NCI-H82 (cell line): ENCODE measurements at regions not wholly inside any gene's neighbourhood (a gene's known extent, or its start where the extent isn't known, plus 50 kb on each side); places are given as distances from the start of the nearest gene placed in this dataset.
"Not testable (repeated sequence)": the region's sequence is repeated elsewhere in the genome, so short reads cannot be mapped to it uniquely, and the experiment has no call there.

Source experiments
- DNase-seq: peaks from one replicate; lab custom pipeline; 2025; lab: John Stamatoyannopoulos, UW

- DNase-seq = peak; percentile 18
These were observed 688.4 kb downstream of the HTR1B start for GRCh38 chr6:76774781-76775384.

DNA sequence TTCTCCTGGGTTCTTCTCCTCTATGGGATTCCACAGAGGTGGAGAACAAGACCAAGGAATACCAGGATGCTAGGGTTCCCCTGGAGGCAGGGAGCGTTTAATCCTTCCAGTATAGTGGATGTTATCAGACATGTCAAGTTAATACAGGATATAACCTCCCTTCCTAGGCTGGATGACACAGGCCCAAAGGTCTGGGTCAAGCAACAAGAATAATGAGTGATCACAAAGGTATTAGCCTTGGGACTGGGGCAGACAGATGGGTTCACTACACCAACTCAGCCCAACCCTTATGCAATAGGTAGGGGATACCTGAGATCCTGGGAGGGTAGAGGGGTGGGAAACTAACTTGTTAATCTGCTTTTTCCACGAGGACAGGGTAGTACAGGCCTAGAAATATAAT is 690.3 kb downstream of the HTR1B start:
- DNase-seq = no peak

DNA sequence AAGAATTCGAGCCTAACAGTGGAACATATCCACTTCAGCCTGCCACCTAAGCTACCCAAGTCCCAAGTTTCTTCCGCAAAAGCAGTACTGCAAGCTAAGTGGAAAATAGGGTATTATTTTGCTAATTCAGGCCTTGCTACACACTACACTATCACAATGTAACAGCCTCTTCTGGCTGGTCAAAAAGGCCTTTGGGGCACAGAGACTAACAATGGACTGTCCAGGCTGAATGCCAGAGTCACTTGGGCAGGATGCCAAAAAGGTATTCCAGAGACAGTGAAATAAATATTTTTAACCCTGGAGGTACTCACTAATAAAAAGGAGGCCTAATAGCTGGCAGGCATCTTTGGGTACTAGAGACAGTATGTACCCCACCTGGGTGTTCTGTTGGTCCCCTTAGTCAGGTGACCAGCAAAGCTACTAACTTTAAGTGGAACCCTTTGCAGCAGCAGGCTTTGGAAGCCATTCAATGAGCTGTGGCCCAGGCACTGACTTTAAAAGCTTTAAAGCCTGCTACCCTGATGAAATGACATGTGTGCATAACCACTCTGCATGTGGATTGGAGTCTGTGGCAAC is 692.1 kb downstream of the HTR1B start:
- DNase-seq = no peak

DNA sequence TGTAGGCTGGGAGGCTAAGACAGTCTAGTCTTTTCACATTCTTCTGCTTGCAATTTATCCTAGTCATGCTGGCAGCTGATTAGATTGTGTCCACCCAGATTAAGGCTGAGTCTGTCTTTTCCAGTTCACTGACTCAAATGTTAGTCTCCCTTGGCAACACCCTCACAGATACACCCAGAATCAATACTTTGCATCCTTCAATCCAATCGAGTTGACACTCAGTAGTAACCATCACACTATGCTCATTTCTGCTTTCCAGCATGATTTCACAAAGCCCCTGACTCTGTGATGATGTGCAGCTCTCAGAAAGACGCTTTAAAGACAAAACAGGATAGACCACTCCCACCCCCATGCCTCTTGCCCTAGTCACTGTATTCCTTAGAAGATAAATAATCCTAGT is 693.0 kb downstream of the HTR1B start:
- no peak for DNase-seq

GRCh38 chr6:76768556-76768955 is 694.7 kb downstream of the HTR1B start:
- DNase-seq = no peak

GRCh38 chr6:76764057-76764456 is 691.6 kb upstream of the IMPG1 start:
- no peak for DNase-seq

DNA sequence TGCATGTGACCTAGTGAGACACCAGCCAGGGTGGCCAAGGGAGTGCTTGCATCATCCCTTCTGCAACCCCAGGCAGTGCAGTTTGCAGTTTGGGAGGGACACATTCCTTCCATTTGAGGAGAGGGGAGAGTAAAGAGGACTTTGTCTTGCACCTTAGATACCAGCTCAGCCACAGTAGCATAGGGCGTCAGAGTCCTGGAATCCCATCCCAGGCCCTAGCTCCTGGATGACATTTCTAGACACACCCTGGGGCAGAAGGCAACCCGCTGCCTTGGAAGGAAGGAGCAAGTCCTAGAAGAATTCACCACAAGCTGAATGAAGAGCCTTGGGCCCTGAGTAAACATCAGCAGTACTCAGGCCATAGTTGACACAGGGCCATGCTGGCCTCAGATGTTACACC is 680.4 kb upstream of the IMPG1 start:
- no peak for DNase-seq

DNA sequence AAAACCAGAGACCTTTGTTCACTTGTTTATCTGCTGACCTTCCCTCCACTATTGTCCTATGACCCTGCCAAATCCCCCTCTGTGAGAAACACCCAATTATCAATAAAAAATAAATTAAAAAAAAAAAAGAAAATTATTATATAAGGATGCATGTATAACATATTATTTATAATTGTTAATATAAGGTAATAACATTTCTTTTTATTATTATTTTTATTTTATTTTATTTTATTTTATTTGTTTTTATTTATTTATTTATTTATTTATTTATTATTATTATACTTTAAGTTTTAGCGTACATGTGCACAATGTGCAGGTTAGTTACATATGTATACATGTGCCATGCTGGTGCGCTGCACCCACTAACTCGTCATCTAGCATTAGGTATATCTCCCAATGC is 672.9 kb upstream of the IMPG1 start:
- DNase-seq = not testable (repeated sequence)

GRCh38 chr6:76744151-76744720 is 671.8 kb upstream of the IMPG1 start:
- DNase-seq = not testable (repeated sequence)

GRCh38 chr6:76742919-76743318 is 670.5 kb upstream of the IMPG1 start:
- DNase-seq = no peak

- no peak for DNase-seq
These were observed 647.0 kb upstream of the IMPG1 start for GRCh38 chr6:76719449-76719848.

DNA sequence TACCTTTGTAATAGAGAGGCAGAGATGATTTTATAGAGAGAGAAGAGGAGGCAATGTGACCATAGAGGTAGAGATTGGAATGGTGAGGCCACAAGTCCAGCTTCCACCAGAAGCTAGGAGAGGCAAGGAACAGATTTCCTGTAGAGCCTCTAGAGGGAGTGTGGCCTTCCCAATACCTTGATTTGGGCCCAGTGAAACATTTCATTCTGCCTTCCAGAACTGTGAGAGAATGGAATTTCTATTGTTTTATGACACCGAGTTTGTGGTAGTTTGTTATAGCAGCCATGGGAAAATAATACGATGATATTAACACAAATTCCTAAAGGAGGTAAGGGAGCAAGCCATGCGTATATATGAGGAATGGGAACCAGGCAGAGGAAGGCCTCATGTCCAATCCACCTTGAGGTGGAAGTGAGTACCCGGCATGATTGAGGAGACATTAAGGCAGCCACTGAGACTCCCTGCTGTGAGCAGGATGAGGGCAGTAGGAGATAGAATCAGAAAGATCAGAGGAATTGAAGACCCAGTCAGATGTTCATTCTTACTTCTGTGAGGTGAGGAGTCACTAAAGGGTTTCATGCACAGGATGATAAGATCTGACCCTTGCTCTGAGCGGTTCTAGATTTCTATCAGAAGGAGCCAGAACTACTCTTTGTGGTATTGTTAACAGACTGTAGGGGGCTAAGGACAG is 636.3 kb upstream of the IMPG1 start:
- peak; percentile 29 for DNase-seq

- DNase-seq = no peak
These were observed 635.2 kb upstream of the IMPG1 start for GRCh38 chr6:76707630-76708029.

DNA sequence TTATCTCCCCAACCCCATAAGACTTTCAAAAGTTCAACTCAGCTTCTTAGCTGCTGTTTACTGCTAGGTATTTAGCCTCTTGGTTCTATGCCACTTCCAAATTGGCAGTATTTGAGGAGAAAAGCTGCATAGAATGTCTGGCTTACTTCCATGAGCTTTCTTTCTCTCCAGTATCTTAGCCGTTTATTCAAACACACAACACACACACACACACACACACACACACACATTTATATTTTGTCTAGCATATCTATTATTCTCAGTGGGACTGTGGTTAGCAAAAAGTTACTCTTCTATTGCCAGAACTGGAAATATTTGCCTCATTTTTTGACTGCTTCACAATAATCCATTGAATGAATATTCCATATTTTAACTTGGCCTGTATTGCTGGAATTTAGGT is 634.2 kb upstream of the IMPG1 start:
- DNase-seq = no peak

DNA sequence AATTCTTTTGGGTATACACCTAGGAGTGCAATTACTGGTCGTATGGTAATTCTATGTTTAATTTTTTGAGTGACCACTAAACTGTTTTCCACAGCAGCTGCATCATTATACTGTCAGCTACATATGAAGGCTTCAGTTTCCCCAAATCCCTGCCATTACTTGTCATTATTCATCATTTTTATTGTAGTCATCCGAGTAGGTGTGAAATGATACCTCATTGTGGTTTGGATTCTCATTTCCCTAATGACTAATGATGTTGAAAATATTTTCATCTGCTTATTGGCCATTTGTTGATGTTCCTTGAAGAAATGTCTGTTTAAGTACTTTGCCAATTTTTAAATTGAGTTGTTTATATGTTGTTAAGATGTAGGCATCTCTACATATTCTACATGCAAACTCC is 633.6 kb upstream of the IMPG1 start:
- no peak for DNase-seq

DNA sequence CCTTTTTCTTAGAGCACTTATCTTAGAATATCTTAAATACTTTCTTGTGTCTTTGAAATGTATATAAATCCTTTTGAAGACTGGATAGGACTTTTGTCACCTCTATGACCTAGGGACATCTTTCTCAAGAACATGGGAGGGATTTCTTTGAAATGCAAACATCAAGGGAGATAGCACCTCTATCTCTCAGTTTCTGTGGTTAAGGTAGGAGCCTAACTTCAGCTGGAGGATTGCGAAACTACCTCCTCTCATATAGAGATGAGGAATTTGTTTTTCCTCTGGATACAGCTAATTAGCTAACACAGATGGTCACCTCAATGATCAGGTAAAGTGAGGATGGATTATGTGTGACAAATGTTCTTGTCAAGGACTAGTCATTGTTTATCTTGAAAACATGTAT is 631.3 kb upstream of the IMPG1 start:
- peak; percentile 83 for DNase-seq

GRCh38 chr6:76703285-76703684 is 630.8 kb upstream of the IMPG1 start:
- DNase-seq = no peak

- DNase-seq = no peak
These were observed 629.7 kb upstream of the IMPG1 start for GRCh38 chr6:76702187-76702586.

DNA sequence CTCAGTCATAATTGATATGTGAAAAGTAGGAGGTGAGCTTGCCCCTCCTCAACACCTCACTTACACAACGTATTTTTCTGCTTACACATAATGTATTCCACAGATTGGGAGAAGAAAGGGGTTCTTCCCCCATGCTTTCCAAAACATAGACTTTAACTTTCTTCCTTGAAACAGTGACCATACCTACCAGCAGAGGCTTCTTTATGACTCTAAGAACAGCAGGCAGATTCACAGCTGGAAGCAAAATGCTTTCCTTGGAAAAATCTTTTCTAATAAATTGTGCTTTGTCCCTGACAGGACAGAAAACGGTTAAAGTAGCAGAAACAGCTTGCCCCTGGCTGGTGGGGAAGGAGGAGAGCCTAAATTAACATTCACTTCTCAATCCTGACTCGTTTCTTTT is 629.1 kb upstream of the IMPG1 start:
- no peak for DNase-seq

DNA sequence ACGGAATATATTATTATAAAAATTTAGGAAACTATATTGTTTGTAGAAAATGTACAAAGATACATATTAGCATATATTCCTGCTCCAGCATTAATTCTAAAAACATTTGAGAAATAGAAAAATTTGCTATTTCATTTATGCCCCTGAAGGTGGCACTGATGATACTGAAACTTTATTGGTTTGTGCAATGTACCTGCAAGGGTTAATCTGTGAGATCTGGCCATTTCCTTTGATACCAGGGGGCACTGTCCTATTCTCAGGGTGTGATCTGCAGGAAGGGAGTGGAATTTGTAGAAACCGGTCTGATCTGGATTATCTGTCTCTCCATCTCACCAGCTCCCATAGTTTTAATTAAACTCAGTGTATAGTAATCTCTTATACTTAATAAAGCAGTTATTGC is 625.1 kb upstream of the IMPG1 start:
- peak; percentile 14 for DNase-seq

DNA sequence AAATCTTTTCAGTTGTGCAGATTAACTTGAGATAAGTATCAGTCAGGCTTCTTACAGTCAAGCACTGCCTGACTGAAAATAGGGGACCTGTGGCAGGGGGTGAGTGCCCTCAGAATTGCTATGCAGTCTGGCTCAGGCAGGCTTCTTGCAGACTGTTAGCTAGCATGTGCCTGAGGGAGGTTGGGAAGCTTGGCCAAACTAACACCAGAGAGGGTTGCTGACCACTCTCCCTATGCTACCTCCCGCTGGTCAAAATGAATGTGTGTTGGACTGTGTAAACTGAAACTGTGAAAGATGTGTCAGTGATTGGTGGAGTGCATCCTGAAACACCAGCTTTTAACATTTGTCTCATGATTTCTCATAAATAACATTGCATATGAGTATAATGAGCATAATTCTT is 622.3 kb upstream of the IMPG1 start:
- no peak for DNase-seq

GRCh38 chr6:76684875-76685274 is 612.4 kb upstream of the IMPG1 start:
- peak; percentile 2 for DNase-seq

DNA sequence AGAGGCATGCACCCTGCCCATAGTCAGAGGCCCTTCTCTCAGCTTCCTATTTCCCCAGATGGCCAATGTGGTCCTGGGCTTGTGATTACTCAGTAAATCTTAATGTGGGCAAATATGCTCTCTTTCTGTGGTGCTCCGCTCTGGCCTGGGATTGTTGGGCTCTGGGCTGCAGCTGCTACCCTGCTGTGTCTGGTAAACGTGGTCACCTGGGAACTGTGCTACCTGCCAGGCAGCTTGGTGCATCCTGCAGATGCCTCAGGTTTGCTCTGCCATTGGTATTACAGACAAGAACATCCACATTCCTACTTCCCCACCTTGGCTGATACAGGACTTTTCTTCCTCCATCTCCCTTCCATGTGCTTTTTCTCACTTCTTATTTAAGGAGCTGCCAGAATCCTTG is 611.5 kb upstream of the IMPG1 start:
- DNase-seq = no peak
